ENCODE measurements at regions not wholly inside any gene's neighbourhood (a gene's known extent, or its start where the extent isn't known, plus 50 kb on each side); places are given as distances from the start of the nearest gene placed in this dataset.

DNA sequence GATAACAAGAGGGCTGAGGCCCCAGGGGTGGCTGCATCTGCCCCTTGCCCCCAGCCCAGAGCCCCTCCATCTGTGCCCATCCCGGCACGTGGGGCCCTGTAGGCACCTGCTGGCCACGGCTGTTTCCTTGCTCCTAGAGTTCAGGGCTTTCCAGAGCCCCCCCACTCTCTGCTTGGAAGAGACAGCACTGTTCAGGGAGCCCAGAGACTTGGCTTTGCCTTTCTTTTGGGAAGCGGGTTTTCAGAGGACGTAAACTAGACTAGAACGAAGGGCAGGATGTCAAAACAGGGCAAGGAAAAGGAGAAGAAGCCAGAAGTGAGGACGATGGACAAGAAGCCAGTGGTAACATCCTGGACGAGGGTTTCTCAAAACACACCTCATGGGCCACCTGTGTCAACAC lies 163.3 kb upstream of the LHX5 start:
- TF ChIP-seq, protein P1, sequence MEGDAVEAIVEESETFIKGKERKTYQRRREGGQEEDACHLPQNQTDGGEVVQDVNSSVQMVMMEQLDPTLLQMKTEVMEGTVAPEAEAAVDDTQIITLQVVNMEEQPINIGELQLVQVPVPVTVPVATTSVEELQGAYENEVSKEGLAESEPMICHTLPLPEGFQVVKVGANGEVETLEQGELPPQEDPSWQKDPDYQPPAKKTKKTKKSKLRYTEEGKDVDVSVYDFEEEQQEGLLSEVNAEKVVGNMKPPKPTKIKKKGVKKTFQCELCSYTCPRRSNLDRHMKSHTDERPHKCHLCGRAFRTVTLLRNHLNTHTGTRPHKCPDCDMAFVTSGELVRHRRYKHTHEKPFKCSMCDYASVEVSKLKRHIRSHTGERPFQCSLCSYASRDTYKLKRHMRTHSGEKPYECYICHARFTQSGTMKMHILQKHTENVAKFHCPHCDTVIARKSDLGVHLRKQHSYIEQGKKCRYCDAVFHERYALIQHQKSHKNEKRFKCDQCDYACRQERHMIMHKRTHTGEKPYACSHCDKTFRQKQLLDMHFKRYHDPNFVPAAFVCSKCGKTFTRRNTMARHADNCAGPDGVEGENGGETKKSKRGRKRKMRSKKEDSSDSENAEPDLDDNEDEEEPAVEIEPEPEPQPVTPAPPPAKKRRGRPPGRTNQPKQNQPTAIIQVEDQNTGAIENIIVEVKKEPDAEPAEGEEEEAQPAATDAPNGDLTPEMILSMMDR (IDR thresholded peaks at IDR 0.05) = no peak
- TF ChIP-seq EP300 (IDR thresholded peaks at IDR 0.05) = no peak
- no peak for TF ChIP-seq POLR2A (IDR thresholded peaks at IDR 0.05)
- TF ChIP-seq POLR2AphosphoS5 (IDR thresholded peaks at IDR 0.05) = no peak

Measured in sigmoid colon (tissue), 4 donors.